ENCODE measurements at regions not wholly inside any gene's neighbourhood (a gene's known extent, or its start where the extent isn't known, plus 50 kb on each side); places are given as distances from the start of the nearest gene placed in this dataset.

GRCh38 chrX:99703473-99703872 is 706.6 kb downstream of the PCDH19 start:
- Histone ChIP-seq H2AK5ac (ENCODE audit: insufficient read length, low read length) (no peak overlapping the region), H2BK20ac (ENCODE audit: low read depth, low read length, poor library complexity, severe bottlenecking) (no peak overlapping the region), H3K9me3 (ENCODE audit: control insufficient read depth, low read depth, low read length) (no peaks in the 10 kb centered on the region), H3K23ac (ENCODE audit: insufficient read length, low read depth, low read length) (no peak overlapping the region), H4K20me1 (ENCODE audit: control insufficient read depth, insufficient read depth, insufficient read length) (no peaks in the 10 kb centered on the region), H2BK120ac (ENCODE audit: low read depth, low read length, poor library complexity, severe bottlenecking) (no peak overlapping the region), H3K9ac (ENCODE audit: extremely low read depth, insufficient read length, low read length) (no peak overlapping the region), H3T11ph (ENCODE audit: low read length) (no peak overlapping the region), H3K27ac (ENCODE audit: insufficient read length, low read depth, low read length) (no peak overlapping the region), H3K27me3 (ENCODE audit: insufficient read depth, low read length) (no peaks in the 10 kb centered on the region), H2BK5ac (ENCODE audit: insufficient read length, low read length) (no peak overlapping the region), H3K79me1 (ENCODE audit: insufficient read depth, low read depth, low read length, poor library complexity, severe bottlenecking) (no peaks in the 10 kb centered on the region), H4K91ac (ENCODE audit: insufficient read length, low read depth, low read length) (no peak overlapping the region), H3K4me2 (ENCODE audit: insufficient read depth, insufficient read length, low read length) (no peak overlapping the region), H3K4me1 (ENCODE audit: insufficient read depth, low read length) (no peaks in the 10 kb centered on the region), H3K4ac (ENCODE audit: low read depth, low read length) (no peak overlapping the region), H3K14ac (ENCODE audit: insufficient read depth, low read length) (no peak overlapping the region), H3K79me2 (ENCODE audit: insufficient read depth, low read length) (no peaks in the 10 kb centered on the region), H3K23me2 (ENCODE audit: insufficient read length, low read depth, low read length, poor library complexity, severe bottlenecking) (no peaks in the 10 kb centered on the region), H3K18ac (ENCODE audit: insufficient read length, low read depth, low read length) (no peak overlapping the region), H2BK12ac (ENCODE audit: insufficient read length, low read depth, low read length) (no peak overlapping the region), H4K8ac (replicated peaks; ENCODE audit: insufficient read length, low read depth, low read length) (no peak overlapping the region), H4K5ac (ENCODE audit: insufficient read length, low read depth, low read length) (no peak overlapping the region), H2BK15ac (ENCODE audit: low read depth, low read length) (no peak overlapping the region), H2AFZ (ENCODE audit: low read length) (no peak overlapping the region), H3K56ac (ENCODE audit: insufficient read length, low read depth, low read length) (no peak overlapping the region)
- peaks cover 3 to 5% of the 10 kb centered on the region in 2 experiments; a peak in 1 of 4 replicates for H3K4me1 Mint-ChIP-seq
- H3K4me3 Mint-ChIP-seq = no peak overlapping the region
- H3K27me3 Mint-ChIP-seq (ENCODE audit: low read depth) = no peaks in the 10 kb centered on the region
- no peak for DNase-seq
- H3K27ac Mint-ChIP-seq = no peak overlapping the region
- H3K9me3 Mint-ChIP-seq = no peaks in the 10 kb centered on the region
- TF ChIP-seq CTCF (conservative IDR thresholded peaks at IDR 0.05) = no peak
- no CpG with 5 or more reads among the region's 4 CpGs for WGBS (ENCODE audit: extremely low coverage, insufficient read length, low lambda C conversion rate)
- H3K36me3 Mint-ChIP-seq (ENCODE audit: insufficient read depth in 1 of 3, low read depth in 3 of 3) = peaks cover 0 to 6% (median 0%) of the 10 kb centered on the region in 3 experiments; a peak in 1 of 7 replicates

Measured in H9 (cell line).